ENCODE measurements at regions not wholly inside any gene's neighbourhood (a gene's known extent, or its start where the extent isn't known, plus 50 kb on each side); places are given as distances from the start of the nearest gene placed in this dataset.

DNA sequence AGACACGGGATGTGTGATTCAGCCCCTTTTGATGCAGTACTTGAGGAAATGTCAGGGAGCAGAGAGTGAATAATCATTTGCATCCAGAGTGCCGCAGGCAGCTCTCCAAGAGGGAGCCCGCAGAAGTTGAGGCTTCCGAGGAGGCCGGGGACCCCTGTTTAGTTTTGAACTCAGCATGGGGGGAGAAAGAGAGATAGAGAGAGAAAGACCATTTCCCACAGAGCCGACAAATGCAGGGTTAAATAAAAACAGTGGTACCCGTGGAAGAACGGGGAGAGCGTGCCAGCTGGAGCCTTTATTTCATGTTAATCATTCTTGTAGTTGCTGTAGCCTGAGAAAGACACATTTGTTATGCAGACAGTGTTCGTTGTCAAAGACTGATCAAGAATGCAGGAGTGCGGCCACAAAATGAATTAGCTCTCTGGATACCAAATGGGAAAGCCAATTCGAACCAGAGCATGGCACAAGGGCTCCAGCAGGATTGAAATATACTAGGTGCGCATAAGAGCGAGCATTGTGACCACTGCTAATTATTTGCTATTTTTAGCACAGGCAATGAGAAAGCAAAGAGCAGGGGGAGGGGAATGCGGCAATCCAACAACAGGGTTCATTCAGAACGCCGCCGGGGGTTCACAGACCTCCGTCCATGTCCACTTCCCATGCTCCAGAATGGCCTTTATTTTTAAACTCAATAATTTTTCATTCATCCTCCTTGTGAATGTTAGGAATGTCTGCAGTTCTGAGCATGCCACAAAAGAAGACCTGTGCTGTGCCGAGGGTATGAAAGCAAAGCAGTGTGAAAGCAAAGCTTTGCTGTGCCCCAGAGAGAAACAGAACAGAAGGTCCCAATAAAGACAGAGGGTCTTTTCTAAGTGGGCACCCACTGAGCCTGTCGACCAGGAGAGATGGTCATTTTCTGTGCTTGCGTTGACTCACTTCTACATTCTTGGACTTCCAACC, 243.9 kb upstream of the VCX3A start:
- TF ChIP-seq EZH2 (IDR thresholded peaks at IDR 0.05; ENCODE audit: borderline replicate concordance, low read length) = no peak
- TF ChIP-seq, protein P1, sequence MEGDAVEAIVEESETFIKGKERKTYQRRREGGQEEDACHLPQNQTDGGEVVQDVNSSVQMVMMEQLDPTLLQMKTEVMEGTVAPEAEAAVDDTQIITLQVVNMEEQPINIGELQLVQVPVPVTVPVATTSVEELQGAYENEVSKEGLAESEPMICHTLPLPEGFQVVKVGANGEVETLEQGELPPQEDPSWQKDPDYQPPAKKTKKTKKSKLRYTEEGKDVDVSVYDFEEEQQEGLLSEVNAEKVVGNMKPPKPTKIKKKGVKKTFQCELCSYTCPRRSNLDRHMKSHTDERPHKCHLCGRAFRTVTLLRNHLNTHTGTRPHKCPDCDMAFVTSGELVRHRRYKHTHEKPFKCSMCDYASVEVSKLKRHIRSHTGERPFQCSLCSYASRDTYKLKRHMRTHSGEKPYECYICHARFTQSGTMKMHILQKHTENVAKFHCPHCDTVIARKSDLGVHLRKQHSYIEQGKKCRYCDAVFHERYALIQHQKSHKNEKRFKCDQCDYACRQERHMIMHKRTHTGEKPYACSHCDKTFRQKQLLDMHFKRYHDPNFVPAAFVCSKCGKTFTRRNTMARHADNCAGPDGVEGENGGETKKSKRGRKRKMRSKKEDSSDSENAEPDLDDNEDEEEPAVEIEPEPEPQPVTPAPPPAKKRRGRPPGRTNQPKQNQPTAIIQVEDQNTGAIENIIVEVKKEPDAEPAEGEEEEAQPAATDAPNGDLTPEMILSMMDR (IDR thresholded peaks at IDR 0.05; ENCODE audit: low read length) = no peak

All from OCI-LY1 (cell line).